Retina (tissue), 1 donor: ENCODE measurements at regions not wholly inside any gene's neighbourhood (a gene's known extent, or its start where the extent isn't known, plus 50 kb on each side); places are given as distances from the start of the nearest gene placed in this dataset.
A peak's percentile ranks its signal among the peaks of the same experiment; 100 is the strongest.
"Not testable (repeated sequence)": the region's sequence is repeated elsewhere in the genome, so short reads cannot be mapped to it uniquely, and the experiment has no call there.

Source experiments
- DNase-seq: peaks from one replicate; pipeline ENCODE4 v3.0.0-alpha.2; 2016

- no peak for DNase-seq
Observed at GRCh38 chr21:35840949-35841348, 219.4 kb downstream of the SETD4 start.

- peak; percentile 33 for DNase-seq
Observed at GRCh38 chr21:35840197-35840799, 220.0 kb downstream of the SETD4 start.

GRCh38 chr21:35838987-35839763 lies 221.2 kb downstream of the SETD4 start:
- no peak for DNase-seq

- no peak for DNase-seq
Observed at GRCh38 chr21:35838350-35838749, 222.0 kb downstream of the SETD4 start.

DNA sequence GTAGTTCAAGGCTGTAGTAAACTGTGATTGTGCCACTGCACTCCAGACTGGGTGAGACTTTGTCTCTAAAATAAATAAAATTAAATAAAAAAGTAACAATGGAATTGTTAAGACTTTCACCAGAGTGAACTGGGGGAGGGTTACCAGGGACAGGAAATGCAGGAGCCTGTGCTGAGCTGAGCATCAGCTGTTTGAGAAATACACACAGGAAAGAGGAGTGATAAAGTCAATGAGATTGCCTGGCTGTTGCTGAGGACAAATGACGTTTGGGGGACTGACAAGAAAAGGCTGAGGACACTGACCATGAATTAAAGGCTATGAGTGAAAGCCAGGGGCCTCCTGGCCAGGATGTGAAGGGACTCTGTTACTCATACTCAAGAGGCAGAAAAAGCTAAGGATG lies 226.3 kb downstream of the SETD4 start:
- DNase-seq: no peak

DNA sequence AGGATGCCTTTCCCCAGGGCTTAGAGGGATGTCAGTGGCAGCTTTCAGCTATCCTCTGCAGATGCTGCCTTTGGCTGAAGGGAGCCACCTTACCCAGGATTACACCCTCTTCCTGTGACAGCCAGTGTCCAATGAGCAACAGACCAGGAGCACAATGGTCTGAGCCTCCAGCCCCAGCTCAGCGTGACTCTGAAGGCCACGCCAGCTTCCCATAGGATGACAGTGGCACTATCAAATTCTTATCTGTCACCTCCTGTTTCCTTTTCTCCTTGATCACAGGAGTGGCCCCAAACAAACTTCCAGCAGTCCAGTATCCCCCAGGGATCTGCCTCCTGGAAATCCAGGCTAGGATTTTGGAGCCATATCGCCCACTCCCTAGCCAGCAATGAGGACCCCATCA lies 226.9 kb downstream of the SETD4 start:
- no peak for DNase-seq

DNA sequence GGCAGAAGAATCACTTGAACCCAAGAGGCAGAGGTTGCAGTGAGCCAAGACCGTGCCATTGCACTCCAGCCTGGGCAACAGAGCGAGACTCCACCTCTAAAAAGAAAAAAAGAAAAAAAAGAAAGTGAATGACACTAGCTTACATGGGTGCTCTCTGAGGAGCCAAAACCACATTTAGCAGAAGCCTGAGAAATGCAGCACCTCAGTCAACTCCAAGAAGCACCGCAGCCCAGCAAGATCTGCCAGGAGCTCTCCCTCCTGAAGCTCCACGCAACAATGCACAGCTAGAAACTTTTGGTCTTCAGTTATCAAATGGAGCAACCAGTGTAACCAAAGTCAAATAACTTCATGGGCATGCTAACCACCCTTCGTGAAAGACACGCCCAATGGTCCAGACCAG lies 229.1 kb downstream of the SETD4 start:
- no peak for DNase-seq

DNA sequence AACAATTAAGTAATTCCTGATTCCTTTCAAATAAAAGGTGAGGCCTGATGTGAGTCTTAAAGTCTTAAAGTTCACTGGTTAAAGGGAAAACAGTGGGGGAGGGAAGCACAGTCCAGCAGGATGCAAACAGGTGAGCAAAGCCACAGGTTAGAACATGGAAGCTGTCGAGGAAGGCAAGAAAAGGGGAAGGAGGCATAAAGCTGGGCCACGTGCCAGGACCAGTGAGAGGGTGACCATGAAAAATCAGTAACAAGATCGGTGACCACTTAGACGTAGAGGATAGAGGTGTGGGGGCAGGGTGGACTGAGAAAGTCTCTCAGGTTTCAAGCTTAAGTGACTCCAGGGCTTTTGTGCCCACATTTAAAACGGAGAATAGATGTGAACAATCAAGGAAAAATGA lies 231.3 kb downstream of the SETD4 start:
- DNase-seq: no peak

DNA sequence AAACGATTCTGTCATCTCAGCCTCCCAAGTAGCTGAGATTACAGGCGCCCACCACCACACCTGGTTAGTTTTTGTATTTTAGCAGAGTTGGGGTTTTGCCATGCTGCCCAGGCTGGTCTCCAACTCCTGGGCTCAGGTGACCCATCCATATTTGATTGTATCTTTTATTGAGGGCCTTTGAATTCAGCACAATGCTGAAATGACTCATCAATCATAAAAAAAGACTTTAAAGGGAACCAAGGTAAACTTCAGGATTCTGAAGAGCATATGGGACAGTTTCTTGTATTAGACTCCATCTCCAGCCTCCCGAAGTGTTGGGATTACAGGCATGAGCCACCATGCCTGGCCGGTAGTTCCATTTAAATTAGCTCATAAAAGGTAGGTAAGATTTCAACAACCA lies 232.2 kb downstream of the SETD4 start:
- DNase-seq: no peak

- DNase-seq: no peak
Observed at GRCh38 chr21:35827004-35827403, 233.3 kb downstream of the SETD4 start.

DNA sequence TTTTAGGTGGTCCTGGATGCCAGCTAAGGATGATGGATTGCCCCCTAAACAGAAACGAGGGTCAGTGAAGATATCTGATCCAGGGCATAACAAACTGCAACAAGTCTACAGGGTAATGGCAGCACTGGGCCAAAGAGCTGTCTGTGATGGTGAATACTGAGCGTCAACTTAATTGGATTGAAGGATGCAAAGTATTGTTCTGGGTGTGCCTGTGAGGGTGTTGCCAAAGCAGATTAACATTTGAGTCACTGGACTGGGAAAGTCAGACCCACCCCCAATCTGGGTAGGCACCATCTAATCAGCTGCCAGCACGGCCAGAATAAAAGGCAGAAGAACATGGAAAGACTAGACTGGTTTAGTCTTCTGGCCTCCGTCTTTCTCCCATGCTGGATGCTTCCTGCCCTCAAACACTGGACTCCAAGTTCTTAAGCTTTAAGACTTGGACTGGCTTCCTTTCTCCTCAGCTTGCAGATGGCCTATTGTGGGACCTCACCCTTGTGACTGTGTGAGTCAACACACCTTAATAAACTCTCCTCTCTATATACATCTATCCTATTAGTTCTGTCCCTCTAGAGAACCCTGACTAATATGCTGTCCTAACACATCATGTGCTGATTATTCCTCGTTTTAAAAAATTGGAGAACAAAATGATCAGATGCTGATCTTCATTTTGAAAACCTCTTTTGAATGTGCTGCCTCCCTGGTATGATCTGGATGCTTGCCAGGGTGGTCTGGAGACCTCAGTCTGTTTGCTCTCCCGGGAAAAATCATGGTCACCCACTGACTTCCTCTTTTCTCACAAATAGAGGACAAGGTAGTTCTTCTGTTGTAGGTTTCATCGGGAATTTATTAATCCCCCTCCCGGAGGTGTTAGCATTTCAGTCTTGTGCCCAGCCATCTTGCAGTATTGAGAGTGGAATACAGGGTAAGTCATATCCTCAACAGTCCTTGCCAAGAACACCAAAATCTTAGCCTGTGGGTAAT lies 234.7 kb downstream of the SETD4 start:
- peak; percentile 21 for DNase-seq

GRCh38 chr21:35824136-35824535 lies 236.2 kb downstream of the SETD4 start:
- no peak for DNase-seq

GRCh38 chr21:35819134-35819533 lies 241.2 kb downstream of the SETD4 start:
- DNase-seq: no peak

DNA sequence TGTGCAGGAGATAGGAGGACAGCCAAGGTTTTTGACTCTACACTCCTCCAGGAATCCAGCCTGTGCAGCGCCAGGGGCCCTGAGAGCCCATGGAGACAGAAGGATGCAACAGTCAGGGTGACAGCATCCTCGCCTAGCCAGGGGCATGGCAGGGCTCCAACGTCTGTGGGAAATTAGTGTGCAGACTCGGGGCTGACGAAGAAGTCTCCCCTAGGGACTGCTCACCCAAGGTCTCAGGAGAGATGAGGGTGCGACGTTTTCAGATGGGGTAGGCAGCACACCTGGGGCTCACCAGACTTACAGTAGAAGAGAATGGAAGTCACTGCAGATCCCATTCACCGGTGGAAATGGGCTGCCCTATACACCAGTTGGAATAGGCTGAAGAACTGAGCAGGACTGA lies 241.7 kb downstream of the SETD4 start:
- DNase-seq: no peak

DNA sequence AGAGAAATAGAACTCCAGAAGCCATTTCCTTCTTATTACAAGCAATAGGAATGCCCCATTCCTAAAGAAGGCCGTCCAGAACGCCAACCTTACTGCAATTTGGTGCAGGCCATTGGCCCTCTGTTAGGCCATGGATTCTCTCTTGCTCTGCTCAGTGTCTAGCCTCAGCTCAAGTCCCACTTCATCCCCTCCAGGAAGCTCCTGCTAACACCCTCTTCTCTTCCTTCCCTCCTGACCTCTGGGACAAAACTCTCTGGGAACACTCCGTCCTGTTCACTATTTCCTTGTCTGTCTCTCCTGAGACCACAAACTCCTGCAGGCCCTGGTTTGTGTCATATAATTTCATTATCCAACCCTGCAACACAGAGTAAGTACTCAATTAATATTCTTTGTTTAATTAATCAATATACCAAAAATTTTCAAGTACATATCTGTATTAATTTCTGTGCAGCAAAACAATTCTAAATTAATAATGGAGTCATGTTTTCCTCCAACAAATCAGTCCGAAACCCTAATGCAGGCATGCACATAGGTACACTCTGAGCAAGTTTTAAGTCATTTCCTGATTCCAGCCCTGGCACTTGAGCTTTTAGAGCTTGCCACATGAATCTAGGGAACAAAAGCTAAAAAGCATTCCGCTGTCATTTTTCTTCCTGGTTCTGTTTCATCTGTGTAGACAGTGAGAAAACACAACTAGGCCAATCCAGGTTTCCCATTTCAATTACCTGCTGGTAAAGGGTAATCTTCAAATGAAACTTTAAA lies 245.3 kb downstream of the SETD4 start:
- peak; percentile 27 for DNase-seq

- no peak for DNase-seq
Observed at GRCh38 chr21:35812679-35813078, 247.6 kb downstream of the SETD4 start.

DNA sequence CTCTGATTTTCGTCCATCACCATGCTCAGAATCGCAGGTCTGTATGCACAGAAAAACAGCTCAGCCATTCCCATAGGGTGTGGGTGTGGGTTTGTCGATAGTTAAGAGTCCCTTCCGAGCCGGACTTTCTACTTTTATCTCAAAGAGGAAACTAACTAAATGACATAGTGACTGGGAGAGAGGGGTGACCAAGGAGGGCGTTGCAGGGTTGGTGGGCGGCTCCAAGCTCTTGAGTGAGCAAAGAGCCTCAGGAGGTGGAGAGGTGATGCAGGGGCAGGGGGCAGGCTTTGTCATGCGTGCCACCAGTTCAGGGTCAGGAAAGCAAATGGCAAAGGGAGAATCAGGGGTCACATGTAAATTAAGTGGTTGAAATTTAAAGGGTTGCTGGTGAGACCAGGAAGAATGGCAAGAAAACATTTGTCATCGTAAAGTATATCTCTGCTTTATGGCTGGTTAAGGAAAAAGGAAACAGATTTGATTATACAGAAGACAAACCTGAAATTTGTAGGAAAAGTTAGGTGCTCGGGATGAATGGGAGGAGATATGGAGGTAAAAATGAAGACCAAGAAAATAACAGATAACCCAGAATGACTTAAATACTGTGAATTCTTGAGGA lies 249.0 kb downstream of the SETD4 start:
- DNase-seq: no peak

GRCh38 chr21:35810431-35810970 lies 249.8 kb downstream of the SETD4 start:
- DNase-seq: no peak

DNA sequence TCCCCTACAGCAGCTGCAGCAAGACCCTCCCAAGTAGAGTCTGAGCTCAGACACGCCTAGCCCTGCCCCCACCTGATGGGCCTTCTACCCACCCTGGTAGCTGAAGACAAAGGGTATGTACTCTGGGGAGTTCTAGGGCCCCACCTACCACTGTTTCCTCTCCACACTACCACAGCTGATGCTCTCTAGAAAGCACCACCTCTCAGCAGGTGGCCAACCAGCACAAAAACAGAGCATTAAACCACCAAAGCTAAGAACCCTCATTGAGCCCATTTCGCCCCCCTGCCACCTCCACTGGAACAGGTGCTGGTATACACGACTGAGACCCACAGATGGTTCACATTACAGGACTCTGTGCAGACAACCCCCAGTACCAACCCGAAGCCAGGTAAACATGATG lies 258.9 kb downstream of the SETD4 start:
- no peak for DNase-seq

DNA sequence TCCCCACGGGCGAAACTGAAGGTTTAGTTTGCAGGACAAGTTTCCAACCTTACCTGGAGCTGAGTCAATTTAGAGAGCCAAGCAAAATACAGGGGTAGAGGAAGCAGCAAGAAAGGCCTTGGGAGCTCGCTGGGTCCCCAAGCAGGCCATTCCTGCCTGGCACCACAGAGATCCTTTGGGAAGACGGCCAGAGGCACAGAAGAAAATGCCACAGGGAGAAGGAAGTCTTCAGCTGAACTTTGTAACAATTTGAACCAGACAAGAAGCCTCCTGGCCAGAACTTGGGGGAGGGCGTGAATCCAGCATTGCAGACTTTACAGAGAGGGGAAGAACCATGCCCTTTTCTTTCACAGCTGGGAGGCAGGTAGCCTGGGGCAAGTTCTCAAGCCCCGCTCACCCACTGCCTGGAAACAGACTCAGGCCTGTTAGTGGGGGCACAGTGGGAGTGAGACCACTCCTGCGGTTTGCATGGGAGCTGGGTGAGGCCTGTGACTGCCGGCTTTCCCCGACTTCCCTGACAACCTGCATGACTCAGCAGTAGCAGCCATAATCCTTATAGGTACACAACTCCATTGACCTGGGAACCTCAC lies 259.4 kb downstream of the SETD4 start:
- DNase-seq: not testable (repeated sequence)

GRCh38 chr21:35796844-35797243 lies 263.5 kb downstream of the SETD4 start:
- DNase-seq: no peak

DNA sequence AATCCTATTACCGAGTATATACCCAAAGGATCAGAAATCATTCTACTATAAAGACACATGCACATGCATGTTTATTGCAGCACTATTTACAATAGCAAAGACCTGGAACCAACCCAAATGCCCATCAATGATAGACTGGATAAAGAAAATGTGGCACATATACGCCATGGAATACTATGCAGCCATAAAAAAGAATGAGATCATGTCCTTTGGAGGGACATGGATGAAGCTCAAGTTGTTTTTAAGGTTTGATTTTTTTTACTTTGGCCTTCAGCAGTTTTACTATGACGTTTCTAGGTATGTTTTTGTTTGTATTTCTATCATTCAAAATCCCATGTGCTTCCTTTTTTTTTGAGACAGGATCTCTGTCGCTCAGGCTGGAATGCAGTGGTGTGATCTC lies 265.8 kb downstream of the SETD4 start:
- not testable (repeated sequence) for DNase-seq
